Thyroid gland (tissue), 4 donors: ENCODE measurements at regions not wholly inside any gene's neighbourhood (a gene's known extent, or its start where the extent isn't known, plus 50 kb on each side); places are given as distances from the start of the nearest gene placed in this dataset.

Experiments used
- CTCF ChIP-seq, 6 experiments: fragments of 200-600 bp in 3 of 6; fragments of 450-650 bp in 3 of 6; sonication (generic) in 3 of 6; IDR thresholded peaks; one replicate each; pipeline ENCODE4 v1.5.1; 2016 to 2019; ENCODE audit warnings: antibody characterized with exemption in 6 of 6, mild to moderate bottlenecking in 2 of 6, inconsistent platforms in 1 of 6, moderate library complexity in 1 of 6
- POLR2A ChIP-seq, 2 donors: fragments of 450-650 bp; IDR thresholded peaks; one replicate each; pipeline ENCODE4 v1.6.1; 2017; ENCODE audit warnings: antibody characterized with exemption in 2 of 2, mild to moderate bottlenecking in 2 of 2, moderate library complexity in 1 of 2

- TF ChIP-seq CTCF (IDR thresholded peaks at IDR 0.05): no peak
- TF ChIP-seq POLR2A (IDR thresholded peaks at IDR 0.05): no peak
These were observed 85.7 kb upstream of the EPHA4 start for GRCh38 chr2:221657806-221658205.
